Spleen (tissue), 7 donors: ENCODE measurements at regions not wholly inside any gene's neighbourhood (a gene's known extent, or its start where the extent isn't known, plus 50 kb on each side); places are given as distances from the start of the nearest gene placed in this dataset.

ENCODE experiments used
- POLR2A ChIP-seq, 3 donors: fragments of 450-650 bp; IDR thresholded peaks; one replicate each; pipeline ENCODE4 v1.5.1; 2017; ENCODE audit warnings: antibody characterized with exemption in 3 of 3, mild to moderate bottlenecking in 1 of 3
- POLR2AphosphoS5 ChIP-seq, 3 donors: sonication (generic); formaldehyde crosslinking; IDR thresholded peaks; one replicate each; pipeline ENCODE4 v1.5.1; 2017; ENCODE audit warnings: antibody characterized with exemption in 3 of 3
- TF ChIP-seq, protein P1 (sequence below), 11 experiments: fragments of 200-600 bp in 7 of 11; fragments of 450-650 bp in 4 of 11; sonication (generic) in 4 of 11; IDR thresholded peaks in 8 of 11; conservative IDR thresholded peaks in 3 of 11; 1 replicate in 7 of 11; 2 replicates in 4 of 11; pipeline versions ENCODE4 v1.4.0 to v1.8.0; 2016 to 2021; ENCODE audit warnings: antibody characterized with exemption in 11 of 11, inconsistent platforms in 4 of 11, mild to moderate bottlenecking in 1 of 11
- donor health status: DM: no; HTN: no; CAD: no; lungs with moderate emphysema.
- donor health status: DM: no; HTN: no; CAD: no.
- donor health status: DM: no; HTN: no; CAD: no.

- TF ChIP-seq, protein P1, sequence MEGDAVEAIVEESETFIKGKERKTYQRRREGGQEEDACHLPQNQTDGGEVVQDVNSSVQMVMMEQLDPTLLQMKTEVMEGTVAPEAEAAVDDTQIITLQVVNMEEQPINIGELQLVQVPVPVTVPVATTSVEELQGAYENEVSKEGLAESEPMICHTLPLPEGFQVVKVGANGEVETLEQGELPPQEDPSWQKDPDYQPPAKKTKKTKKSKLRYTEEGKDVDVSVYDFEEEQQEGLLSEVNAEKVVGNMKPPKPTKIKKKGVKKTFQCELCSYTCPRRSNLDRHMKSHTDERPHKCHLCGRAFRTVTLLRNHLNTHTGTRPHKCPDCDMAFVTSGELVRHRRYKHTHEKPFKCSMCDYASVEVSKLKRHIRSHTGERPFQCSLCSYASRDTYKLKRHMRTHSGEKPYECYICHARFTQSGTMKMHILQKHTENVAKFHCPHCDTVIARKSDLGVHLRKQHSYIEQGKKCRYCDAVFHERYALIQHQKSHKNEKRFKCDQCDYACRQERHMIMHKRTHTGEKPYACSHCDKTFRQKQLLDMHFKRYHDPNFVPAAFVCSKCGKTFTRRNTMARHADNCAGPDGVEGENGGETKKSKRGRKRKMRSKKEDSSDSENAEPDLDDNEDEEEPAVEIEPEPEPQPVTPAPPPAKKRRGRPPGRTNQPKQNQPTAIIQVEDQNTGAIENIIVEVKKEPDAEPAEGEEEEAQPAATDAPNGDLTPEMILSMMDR (IDR thresholded peaks at IDR 0.05 in 8 of 11, conservative IDR thresholded peaks at IDR 0.05 in 3 of 11): no peak
- TF ChIP-seq POLR2AphosphoS5 (IDR thresholded peaks at IDR 0.05) (no peak), POLR2A (IDR thresholded peaks at IDR 0.05) (no peak)
Observed at GRCh38 chr5:169408171-169408570, 107.2 kb upstream of the SLIT3 start.
